Stimulated activated CD4-positive, alpha-beta T cell treated with anti-CD3 and anti-CD28 coated beads, Interleukin-15, amount 100 ng/mL, for 24 hours (primary cell): ENCODE measurements at regions not wholly inside any gene's neighbourhood (a gene's known extent, or its start where the extent isn't known, plus 50 kb on each side); places are given as distances from the start of the nearest gene placed in this dataset.
"Not testable (repeated sequence)": the region's sequence is repeated elsewhere in the genome, so short reads cannot be mapped to it uniquely, and the experiment has no call there.

Experiments
- DNase-seq: peaks from one replicate; pipeline ENCODE4 v3.0.0-alpha.2; 2020

DNA sequence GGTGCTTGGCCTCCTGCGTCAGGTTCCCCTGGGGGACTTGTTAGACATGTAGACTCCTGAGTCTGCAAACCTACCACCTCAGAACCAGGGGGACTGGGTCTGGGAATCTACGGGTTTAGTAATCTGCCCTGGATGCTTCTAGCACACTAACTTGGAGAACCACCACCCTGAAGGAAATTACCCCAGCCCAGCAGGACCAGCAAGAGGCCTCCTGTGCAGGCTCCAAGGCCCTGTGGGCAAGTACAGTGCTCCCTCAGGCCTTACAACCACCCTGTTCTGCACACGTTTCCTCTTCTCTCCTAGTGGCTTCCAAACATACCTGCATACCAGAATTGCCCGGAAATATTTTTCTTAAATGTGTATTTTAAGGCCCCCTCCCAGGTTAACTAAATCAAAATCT, 423.0 kb downstream of the FUT8 start:
- DNase-seq, result no peak

DNA sequence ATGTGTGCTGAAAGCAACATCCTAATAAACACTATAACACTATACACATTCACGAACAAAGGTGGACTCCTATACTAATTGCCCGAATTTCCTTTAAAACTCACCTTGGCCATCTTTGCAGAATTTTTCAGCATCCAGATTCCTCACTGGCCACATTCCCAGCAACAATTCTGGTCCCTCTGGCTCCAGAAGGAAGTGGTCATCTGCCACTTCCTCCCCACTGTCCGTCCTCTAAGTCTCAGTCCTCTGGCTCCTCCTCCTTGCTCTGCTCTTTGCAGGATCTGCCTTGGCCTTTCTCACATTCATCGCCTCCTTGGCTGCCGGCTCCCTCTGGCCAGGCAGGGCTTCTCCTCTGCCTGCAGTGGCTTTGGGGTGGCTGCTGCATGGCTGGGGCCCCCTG, 426.0 kb downstream of the FUT8 start:
- DNase-seq, result no peak

DNA sequence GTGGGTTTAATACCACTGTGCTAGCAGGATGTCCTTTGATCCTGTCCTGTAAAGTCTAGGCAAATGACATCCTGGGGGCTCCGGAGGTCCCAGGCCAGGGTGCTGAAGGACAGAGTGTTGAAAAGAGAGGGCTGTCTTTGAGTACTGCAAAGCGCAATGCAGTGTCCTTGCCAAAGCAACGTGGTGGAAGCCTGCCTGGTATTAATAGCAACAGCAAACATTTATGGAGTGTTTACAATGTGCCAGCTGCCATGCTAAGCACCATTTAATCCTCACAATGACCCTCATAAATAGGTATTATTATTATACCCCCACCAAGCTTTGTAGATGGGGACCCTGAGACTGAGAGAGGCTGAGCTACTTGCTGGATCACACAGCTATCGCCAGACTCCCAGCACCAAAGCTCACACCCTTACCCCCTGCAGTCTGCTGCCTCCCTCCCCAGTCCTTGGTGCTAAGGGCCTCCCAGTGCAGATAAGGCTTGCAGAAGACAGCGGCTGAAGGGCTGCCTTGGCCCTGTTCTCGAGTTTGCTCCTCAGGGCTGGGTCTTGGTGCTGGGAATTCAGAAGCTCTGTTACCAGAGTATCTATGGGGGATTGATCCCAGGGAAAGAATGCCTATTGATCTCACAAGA, 427.7 kb downstream of the FUT8 start:
- no peak for DNase-seq

DNA sequence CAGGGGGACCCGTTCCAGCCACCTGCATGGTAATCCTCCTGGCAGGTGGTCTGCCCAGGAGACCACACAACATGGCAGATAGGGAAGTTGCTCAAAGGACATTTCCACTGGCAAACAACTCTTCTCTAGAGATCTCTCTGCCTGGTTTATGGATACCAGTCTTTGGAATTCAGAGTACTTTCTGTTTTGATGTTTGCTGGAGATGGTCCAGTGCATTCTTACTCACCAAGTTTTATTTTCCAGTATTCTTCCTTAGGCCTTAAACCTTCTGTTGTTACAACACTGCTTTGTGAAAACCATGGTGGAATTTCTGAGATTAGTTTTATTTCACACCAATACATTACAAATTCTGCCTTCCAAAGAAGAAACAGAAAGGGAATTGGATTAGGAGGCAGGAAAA, 428.3 kb downstream of the FUT8 start:
- no peak for DNase-seq

DNA sequence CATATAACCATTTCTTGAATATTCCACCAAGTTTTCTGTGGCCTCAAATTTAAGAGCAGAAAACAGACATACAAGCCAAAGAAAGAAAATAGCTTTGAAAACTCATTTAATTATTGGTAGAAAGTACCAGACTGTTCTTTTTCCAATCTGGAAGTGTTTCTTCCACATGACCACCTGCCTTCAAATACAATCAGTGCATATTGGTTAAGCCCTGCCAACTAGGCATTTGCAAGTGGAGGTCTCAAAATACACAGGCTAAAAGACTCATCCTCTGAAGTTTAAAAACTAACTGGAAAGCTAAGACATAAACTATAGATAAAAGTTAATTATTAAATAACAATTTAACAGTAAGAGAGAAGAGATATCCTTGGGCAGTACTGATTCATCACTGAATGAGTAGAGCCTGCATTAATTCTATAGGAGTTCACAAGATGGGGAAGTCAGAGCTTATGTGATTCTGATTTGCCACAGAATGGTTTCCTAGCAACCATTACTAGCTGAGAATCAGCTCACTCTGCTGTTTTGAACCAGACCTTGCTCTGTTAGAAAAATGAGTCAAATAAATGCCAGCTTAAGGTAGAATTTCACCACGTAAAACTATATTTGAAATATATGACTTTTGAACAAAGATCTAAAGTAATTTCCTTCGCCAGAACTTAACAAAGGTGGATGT, 433.8 kb downstream of the FUT8 start:
- DNase-seq, result no peak

DNA sequence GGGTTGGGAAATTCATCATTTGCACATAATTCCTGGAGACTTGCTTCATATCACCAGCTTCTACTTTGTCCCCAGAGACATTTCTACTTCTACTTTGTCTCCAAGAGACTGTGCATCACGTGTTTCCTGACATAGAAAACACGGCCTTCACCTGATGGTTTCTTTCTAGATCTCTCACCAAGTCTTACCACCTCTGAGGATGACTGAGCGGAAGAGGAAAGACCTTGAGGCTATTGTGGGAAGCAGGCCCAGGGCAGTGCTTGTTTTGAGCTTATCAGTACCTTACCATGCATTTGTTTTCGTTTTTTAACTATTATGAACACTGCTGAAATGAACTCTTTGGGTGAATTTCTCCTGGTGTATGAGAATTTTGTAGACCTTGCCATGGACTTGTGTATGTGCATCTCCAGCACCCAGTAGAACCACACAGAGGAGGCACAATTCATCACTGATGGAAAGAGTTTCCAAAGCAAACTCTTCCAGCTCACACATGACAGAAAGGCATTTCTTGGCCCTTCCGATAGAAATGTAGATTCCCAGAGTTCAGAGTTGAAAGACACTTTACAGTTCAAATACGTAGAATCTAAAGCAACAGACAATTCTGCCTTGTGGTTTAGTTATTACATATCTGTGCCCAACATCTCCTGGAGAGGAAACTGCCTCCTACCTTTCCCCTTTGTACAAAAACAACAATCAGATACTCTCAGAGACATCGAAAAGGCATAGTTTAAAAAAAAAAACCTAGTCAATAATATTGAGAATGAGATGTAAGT, 434.7 kb downstream of the FUT8 start:
- peak; percentile 59 for DNase-seq

DNA sequence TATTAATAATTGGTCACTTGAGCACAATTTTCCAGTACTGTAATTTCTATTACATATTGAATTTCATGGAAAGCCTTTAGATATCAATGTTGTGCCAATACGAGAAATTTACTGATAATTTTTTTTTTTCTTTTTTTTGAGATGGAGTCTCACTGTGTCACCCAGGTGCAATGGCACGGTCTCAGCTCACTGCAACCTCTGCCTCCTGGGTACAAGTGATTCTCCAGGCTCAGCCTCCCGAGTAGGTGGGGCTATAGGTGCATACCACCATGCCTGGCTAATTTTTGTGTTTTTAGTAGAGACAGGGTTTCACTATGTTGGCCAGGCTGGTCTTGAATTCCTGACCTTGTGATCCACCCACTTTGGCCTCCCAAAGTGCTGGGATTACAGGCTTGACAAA, 435.4 kb downstream of the FUT8 start:
- DNase-seq, result not testable (repeated sequence)

DNA sequence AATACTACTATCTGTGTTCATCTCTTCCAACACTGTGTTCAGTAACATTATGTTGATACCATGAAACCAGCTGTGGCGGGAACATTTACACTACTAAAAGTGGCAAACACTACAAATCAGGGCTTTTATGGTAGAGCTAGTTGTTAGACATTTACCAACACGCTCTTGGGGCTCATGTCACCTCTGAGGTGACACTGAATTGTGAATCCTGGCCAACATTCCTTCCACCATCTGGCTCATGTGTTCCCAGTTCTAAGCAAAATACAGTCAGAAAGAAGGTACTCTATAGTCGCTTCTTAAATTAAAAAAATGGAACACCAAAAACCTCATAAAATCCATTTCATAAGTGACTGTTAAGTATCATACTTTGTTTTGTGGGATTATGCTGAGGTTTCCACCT, 436.6 kb downstream of the FUT8 start:
- no peak for DNase-seq

DNA sequence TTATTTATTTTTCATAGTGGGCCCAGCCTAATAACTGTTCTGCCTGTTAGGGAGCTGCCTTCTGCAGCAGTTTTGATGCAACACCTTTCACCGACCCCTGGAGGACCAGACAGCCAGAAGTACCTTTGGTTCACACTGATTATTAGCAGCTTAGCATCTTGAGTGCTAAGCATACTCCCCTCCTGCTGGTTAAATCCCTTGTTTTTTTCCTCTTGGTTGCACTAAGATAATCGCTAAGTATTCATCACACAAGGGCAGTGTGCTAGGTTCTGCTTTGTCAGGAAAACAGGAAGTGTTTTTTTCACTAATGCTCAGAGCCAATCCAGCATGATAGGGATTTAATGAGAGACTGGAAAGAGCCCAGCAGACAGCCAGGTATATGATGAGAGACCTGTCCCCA, 437.0 kb downstream of the FUT8 start:
- no peak for DNase-seq

DNA sequence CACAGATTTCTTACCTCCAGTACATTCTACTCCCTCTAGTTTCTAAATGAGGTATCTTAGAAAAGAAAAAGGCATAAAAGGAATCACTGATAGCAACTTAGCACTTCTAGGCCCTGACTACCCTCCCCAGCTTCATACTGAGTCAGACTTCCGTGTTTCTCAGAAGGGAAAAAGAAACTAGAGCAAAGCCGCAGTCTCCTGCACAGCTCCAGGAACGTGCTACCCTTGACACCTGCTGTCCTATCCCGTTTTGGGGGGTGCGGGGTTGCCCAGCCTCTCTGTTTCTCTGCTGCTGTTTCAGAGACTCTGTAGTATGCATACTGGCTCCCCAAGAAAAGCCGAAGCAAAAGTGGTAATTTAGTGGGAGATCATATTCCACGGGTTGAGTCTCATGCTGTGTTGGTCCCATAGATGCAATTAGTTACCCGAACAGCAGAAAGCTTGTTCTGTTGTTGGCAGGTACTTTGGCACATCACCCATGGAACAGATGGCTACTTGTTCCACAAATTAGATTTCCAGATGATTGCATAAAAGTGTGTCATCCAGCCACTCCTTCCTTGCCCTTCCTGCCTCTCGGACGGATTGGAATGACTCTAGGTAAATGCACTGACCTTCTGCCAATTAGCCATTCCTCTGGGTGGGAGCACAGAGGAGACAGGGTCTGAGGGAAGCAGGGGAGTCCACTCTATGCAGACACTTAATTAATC, 438.1 kb downstream of the FUT8 start:
- peak; percentile 65 for DNase-seq

DNA sequence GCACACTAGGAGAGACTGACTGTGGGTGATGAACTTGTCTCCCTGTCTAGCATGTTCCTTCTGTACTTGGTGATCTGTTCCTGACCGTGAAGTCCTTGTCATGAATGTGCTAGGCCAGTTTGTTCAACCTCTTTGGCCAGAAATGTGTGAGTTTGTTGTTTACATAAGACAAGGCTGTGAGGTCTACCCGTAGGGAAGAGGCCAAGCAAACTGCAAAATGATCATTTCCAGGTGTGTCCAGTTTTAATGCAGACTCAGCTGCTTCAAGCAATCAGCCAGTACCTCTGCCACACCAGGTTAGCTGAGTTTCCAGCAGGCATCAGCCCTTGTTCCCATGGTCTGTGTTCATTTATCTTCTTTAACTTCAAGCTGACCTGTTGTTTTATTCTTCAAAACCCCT, 440.2 kb downstream of the FUT8 start:
- no peak for DNase-seq

DNA sequence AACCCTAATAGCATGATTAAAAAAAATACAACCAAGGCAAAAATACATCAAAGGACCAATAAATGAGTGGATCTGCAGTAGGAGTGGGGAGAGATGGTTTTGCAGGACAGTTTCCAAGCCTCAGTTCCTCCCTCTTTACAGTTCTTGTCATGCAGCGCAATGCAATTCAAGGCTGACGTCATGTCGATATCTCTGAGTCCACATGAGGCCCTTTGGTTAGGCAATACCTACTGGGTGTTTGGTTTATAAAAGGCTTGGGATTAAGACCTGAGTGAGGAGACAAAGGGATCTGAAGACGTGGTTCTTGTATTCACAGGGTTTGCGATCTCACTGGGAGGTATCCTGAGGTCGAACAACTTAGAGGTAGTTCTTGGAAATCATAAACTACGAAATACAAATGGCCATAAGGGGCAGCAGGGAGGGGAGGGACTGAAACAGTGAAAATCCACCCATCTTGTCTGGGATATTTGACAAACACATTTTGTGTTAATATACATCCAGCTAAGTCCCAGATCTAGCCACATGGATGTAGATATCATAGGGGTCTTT, 441.0 kb downstream of the FUT8 start:
- DNase-seq, result no peak

DNA sequence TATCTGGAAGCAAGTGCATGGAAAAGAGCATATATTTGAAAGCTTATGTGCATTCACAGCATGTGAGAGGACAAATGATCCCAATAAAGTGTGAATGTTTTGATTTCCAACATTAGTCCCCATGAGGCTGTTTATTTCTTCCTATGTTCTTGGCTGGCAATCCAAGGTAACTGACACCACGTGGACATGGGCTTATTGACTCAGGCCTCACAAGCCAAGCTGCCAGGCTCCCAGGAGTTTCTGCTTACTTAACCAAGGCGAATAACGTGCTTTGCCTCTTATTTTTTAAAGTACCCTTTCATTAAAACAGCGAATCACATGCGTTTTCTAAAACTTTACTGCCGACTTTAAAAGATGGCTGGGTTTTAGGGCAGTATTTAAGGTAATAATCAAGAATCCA, 441.7 kb downstream of the FUT8 start:
- no peak for DNase-seq

DNA sequence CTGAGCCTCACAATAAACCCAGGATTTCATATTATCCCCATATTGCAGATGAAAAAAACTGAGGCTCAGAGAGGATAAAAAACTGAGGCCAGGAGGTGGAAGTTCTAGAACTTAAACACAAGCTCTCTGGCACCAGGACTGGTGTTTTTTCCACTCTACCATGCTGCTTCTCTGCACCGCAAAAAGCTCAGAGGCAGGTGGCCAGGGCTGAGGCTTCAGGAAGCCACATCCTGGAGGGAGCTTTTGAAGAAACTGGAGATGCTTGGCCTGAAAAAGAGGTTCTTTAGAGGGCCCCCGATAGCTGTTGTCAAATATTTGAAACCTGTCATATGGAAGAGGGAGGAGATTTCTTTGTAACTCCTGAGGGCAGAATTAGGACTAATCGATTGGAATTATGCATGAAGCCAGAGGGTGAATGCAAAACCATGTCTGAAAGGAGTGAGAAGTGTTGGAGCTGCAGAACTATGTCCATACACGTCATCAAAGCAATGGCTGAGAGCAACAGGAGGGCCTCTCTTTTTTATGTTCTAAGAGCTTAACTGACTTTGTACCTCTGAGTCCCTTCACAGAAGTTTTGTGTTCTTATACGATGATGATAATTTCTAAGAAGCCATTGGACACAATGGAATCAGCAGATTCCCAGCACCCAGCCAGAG, 448.6 kb downstream of the FUT8 start:
- no peak for DNase-seq

DNA sequence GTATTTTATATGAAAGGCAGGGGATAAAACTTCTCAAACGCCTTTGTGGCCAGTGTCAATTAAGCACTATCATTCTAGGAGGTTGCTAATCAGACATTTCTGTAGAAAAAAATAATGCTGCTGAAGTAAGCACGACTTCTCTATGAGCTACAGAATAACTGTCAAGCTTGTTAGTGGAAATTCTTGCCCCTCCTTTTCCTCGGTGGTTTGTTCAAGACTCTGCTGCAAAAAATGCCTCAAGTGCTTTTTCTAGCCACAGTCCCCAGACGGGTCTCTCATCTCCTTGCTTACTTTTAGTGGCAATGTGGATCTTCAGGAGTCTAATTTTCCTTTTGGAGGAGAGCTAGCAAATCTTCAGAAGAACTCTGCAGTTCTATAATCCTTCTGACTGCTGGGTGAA, 452.0 kb downstream of the FUT8 start:
- no peak for DNase-seq

DNA sequence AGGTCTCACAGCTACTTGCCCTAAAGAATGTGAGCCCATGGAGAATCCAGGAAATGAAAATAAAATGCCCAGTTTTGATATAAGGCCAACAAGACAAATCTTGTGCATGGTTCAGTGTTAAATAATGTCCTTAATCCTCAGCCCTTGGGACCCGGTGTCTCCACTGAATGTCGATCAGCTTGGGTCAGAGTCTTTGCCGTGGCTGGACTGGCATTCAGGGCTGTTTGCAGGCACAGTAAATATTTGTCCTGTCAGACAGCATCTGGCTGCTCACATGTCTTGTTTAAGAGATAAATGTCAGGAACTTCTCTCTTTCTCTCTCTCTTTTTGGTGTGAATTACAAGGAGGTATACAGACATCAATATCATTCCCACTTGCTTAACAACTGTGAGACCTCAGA, 452.5 kb downstream of the FUT8 start:
- DNase-seq, result no peak

DNA sequence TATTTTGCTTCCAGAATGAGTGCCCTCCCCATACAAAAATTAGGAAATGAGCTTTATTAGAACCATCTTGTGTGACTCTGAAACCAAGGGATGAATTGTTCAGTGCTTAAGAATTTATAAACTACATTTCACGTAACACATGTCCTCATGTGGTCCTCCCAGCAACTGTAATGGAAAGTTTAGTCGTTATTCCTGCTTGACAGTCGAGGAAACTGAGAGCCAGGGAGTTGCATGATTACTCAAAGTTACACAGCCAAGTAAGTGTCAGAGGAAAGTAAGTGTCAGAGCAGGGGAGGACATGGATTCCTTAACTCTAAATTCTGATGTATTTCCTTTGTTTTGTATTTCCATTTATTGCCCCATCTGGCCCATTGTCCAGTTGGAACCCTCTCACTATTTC, 453.9 kb downstream of the FUT8 start:
- no peak for DNase-seq

DNA sequence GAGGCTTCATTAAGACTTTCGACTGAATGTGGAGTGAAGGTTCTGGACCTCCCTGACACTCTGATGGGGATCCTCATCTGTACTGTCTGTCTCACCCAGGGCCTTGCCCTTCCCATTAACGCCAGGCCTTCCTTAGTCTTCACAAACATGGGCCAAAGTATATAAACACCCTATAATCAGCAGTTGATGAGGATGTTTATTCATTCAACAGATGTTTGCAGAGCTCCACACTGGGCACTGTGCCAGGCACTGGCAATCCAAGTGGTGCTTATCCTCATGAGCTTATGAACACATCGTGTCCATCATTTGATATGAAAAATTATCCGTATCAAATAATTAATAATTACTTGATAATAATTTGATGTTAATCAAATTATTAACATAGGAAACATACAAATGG, 454.4 kb downstream of the FUT8 start:
- DNase-seq, result no peak

DNA sequence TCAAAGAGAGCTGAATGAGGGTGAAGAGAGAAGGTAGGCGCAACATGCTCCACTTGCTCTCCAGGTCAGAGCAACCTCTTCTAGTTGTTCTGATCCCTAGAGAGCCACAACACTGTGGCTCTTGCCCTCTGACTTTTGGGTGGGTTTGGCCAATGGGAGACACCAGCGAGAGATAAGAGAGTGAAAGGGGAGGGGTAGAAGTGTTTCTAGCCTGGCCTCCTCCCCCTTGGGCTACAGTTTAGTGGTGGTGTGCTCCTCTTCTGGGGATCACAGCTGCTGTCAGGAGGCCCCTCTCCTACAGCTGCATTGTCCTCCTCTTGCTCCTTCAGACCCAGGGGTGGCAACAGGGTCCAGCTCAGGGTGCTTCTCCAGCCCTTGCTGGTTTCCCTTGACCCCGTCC, 454.8 kb downstream of the FUT8 start:
- no peak for DNase-seq

DNA sequence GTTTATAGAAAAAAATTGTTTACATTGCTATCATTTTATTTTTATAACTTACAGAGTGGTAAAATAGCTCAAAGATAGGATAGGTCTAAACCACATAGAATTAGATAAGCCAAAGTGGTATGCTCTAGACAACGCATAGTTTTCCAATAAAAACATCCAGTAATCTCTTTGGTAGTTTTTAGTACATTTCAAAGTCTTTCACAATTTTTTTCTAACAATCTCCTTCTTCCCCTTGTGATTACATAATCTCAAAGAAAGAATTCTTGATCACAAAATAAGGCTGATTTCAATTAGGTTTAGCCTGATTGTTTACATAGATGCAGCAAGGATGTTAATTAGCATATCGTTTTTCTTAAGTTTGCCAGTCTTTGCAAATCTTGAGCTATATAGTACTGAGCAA, 460.0 kb downstream of the FUT8 start:
- DNase-seq, result no peak

DNA sequence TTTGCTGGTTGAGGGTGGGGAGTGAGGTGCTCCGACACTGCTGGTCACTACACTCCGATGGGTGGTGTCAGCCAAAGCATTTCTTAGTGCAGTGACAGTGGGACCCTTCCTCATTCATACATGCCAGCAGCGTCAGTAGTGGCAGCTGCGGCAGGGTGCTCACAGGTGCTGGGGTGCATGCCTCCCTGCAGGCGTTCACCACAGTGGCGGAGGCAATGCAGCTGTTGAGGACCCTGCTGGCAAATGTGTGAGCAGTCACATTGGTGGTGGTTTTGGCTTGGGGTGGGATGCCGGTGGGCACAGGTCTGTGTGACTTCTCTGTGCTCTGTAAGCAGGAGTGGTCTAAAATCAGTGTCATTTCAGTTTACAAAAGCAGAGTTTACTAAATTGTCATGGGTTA, 464.6 kb downstream of the FUT8 start:
- no peak for DNase-seq

DNA sequence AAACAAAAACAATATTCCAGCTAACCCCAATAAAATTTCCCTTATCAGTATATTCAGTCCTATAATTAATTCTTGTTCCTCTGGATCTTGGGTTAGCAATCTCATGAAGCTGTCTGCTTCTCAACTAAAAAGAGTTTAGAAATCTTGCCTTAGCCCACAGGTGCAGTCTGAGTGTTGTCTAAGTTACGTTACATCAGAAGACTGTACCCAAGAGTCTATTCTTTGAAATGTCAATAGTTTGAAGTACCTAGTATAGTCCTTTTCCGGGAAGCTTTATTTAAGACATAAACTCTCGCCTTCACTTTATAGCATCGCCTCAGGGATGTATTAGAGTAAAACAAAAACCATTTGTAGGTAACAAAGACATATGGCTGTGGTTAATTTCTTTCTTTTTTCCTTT, 465.1 kb downstream of the FUT8 start:
- no peak for DNase-seq

DNA sequence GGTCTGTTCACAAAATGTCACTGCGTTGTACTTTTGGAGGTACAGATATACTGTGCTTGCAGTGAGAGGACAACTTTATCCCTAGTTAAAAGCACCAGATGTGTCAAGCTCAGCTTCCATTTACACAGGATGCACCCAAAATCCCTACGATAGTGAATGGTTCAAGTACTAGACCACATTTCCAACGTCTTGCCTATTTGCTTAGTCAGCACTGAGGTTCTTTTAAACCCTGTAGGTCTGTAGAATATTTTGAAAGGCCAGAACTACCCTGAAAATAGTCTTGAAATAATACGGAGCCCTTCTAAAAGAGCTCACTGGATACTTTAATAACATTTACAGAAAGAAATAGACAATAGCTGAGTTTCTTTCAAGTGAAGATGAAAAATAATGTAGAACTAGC, 466.1 kb downstream of the FUT8 start:
- no peak for DNase-seq
